BJ (cell line): ENCODE measurements at regions not wholly inside any gene's neighbourhood (a gene's known extent, or its start where the extent isn't known, plus 50 kb on each side); places are given as distances from the start of the nearest gene placed in this dataset.
"Not testable (repeated sequence)": the region's sequence is repeated elsewhere in the genome, so short reads cannot be mapped to it uniquely, and the experiment has no call there.

Experiments
- CTCF ChIA-PET: fragments of 350-600 bp; formaldehyde crosslinking; extraction: SDS; loops from one replicate; lab custom pipeline; 2021; ENCODE audit warnings: antibody characterized with exemption, inconsistent platforms; lab: Yijun Ruan, JAX
- POLR2A ChIA-PET: fragments of 300-600 bp; sonication (Branson Sonifier 250); formaldehyde crosslinking; extraction: SDS; loops from one replicate; lab custom pipeline; 2021; ENCODE audit warnings: antibody characterized with exemption; lab: Charles Lee
- DNase-seq: peaks from one replicate; pipeline ENCODE4 v3.0.0-alpha.2; 2011; ENCODE audit warnings: low read depth
- H3K27me3 ChIP-seq: 2 replicates; pipeline ENCODE4 v1.6.0; 2011; ENCODE audit warnings: low read length; ENCODE audit not compliant: control insufficient read depth, insufficient read depth
- H3K36me3 ChIP-seq: 2 replicates; pipeline ENCODE4 v1.5.1; 2011; ENCODE audit warnings: low read length; ENCODE audit not compliant: control insufficient read depth, insufficient read depth
- H3K4me3 ChIP-seq: 2 replicates; pipeline ENCODE4 v1.5.1; 2011; ENCODE audit warnings: low read depth, mild to moderate bottlenecking, control low read depth, low read length
- TF ChIP-seq, protein P1 (sequence below): IDR thresholded peaks from 2 replicates; pipeline ENCODE4 v1.5.1; 2011; ENCODE audit warnings: low read depth, mild to moderate bottlenecking, control low read depth, inconsistent platforms, low read length, moderate library complexity; ENCODE audit not compliant: insufficient read depth

- POLR2A ChIA-PET, result no interaction called here
- Histone ChIP-seq H3K36me3 (no peaks in the 10 kb centered on the region), H3K27me3 (no peaks in the 10 kb centered on the region), H3K4me3 (no peak overlapping the region)
- DNase-seq, result no peak
- TF ChIP-seq, protein P1, sequence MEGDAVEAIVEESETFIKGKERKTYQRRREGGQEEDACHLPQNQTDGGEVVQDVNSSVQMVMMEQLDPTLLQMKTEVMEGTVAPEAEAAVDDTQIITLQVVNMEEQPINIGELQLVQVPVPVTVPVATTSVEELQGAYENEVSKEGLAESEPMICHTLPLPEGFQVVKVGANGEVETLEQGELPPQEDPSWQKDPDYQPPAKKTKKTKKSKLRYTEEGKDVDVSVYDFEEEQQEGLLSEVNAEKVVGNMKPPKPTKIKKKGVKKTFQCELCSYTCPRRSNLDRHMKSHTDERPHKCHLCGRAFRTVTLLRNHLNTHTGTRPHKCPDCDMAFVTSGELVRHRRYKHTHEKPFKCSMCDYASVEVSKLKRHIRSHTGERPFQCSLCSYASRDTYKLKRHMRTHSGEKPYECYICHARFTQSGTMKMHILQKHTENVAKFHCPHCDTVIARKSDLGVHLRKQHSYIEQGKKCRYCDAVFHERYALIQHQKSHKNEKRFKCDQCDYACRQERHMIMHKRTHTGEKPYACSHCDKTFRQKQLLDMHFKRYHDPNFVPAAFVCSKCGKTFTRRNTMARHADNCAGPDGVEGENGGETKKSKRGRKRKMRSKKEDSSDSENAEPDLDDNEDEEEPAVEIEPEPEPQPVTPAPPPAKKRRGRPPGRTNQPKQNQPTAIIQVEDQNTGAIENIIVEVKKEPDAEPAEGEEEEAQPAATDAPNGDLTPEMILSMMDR, result no peak
- CTCF ChIA-PET, result no interaction called here
Observed at GRCh38 chr13:80523134-80523533, 182.2 kb upstream of the SPRY2 start.

DNA sequence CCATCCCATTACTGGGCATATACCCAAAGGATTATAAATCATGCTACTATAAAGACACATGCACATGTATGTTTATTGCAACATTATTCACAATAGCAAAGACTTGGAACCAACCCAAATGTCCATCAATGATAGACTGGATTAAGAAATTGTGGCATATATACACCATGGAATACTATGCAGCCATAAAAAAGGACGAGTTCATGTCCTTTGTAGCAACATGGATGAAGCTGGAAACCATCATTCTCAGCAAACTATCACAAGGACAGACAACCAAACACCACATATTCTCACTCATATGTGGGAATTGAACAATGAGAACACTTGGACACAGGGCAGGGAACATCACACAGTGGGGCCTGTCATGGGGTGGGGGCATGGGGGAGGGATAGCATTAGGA is 181.5 kb upstream of the SPRY2 start:
- H3K4me3 ChIP-seq, H3K36me3 ChIP-seq, POLR2A ChIA-PET, DNase-seq, CTCF ChIA-PET, H3K27me3 ChIP-seq: not testable (repeated sequence)

DNA sequence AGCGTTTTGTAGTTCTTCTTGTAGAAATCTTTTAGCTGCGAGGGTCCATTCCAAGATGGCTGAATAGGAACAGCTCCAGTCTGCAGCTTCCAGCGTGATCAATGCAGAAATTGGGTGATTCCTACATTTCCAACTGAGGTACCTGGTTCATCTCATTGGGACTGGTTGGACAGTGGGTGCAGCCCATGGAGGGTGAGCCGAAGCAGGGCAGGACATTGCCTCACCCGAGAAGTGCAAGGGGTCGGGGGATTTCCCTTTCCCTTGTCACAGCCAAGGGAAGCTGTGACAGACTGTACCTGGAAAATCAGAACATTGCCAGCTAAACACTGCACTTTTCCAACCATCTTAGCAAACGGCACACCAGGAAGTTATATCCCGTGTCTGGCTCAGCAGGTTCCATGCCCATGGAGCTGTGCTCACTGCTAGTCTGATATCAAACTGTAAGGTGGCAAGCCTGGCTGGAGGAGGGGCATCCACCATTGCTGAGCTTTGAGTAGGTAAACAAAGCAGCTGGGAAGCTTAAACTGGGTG is 176.0 kb upstream of the SPRY2 start:
- Histone ChIP-seq H3K4me3 (no peak overlapping the region), H3K36me3 (no peaks in the 10 kb centered on the region), H3K27me3 (no peaks in the 10 kb centered on the region)
- ChIA-PET POLR2A (no interaction called here), CTCF (no interaction called here)
- TF ChIP-seq, protein P1, result no peak
- DNase-seq, result no peak

DNA sequence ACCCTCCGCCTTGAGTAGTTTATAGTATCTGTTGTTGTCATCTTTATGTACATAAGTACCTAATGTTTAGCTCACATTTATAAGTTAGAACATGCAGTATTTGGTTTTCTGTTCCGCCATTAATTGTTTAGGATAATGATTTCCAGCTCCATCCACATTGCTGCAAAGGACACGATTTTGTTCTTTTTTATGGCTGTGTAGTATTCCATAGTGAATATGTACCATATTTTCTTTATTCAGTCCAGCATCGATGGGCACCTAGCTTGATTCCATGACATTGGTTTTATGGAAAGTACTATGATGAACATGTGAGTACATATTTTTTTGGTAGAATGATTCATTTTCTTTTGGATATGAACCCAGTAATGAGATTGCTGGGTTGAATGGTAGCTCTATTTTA is 174.4 kb upstream of the SPRY2 start:
- Histone ChIP-seq H3K36me3 (no peaks in the 10 kb centered on the region), H3K4me3 (no peak overlapping the region), H3K27me3 (no peaks in the 10 kb centered on the region)
- TF ChIP-seq, protein P1, result no peak
- ChIA-PET POLR2A (no interaction called here), CTCF (interaction anchor here (0.6 kb wide), 1 partner anchor 13 kb away, joined by 3 read pairs; no protein-coding TSS in a partner anchor)
- DNase-seq, result no peak

DNA sequence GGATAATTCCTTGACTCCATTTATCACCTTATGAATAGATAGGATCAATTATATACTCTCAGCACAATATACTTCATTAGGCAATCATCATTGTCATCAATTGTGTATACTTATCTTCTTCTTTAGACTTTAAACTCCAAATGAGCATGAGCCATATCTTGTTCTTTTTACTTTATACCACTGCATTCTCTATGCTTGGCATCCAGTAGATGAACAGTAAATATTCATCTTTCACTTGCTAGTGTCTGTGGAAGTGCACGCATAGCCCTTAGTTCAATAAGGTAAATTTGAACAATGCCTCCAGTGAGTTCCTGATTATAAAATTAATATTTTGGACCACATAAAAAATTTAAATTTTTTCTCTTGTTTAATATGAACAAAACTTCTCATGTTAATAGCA is 172.3 kb upstream of the SPRY2 start:
- no peak for DNase-seq
- CTCF ChIA-PET, result no interaction called here
- TF ChIP-seq, protein P1, result no peak
- Histone ChIP-seq H3K4me3 (no peak overlapping the region), H3K36me3 (no peaks in the 10 kb centered on the region), H3K27me3 (no peaks in the 10 kb centered on the region)
- POLR2A ChIA-PET, result no interaction called here

DNA sequence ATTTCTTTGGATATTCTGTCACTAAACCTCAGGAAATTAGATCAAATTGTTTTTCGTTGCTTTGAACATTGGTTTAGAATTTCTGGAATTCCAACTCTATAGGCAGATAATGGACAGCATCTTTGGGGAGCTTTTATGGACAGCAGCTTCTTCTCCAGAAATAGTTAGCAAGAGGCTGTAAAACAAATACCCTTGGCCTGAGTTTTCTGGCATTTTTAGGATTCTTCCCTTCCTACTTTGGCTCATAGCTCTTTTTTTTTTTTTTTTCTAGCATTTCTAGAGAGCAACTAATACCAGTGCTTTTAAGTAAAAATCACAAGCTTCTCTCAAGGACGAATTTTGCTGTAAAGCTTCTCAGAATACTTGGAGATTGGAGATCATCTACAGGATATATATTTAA is 169.8 kb upstream of the SPRY2 start:
- ChIA-PET POLR2A (interaction anchor here (0.5 kb wide), 1 partner anchor 454 kb away, joined by 3 read pairs; no protein-coding TSS in a partner anchor), CTCF (no interaction called here)
- Histone ChIP-seq H3K27me3 (no peaks in the 10 kb centered on the region), H3K36me3 (no peaks in the 10 kb centered on the region), H3K4me3 (no peak overlapping the region)
- TF ChIP-seq, protein P1, result no peak
- no peak for DNase-seq
